PFSK-1 (cell line): ENCODE measurements at regions not wholly inside any gene's neighbourhood (a gene's known extent, or its start where the extent isn't known, plus 50 kb on each side); places are given as distances from the start of the nearest gene placed in this dataset.

Experiments
- FOXP2 ChIP-seq: optimal IDR thresholded peaks from 2 replicates; pipeline ENCODE3; 2011; ENCODE audit warnings: borderline replicate concordance, control low read depth, inconsistent platforms; ENCODE audit not compliant: insufficient read depth; ENCODE audit errors: extremely low read length, extremely low read depth
- POLR2AphosphoS5 ChIP-seq: IDR thresholded peaks from 2 replicates; pipeline ENCODE4 v1.6.1; 2012; ENCODE audit warnings: low read depth, mild to moderate bottlenecking, control low read depth, low read length, moderate library complexity
- REST ChIP-seq, 2 experiments: IDR thresholded peaks; 2 replicates each; pipeline versions ENCODE4 v1.6.1 to v1.8.0; 2011 to 2012; ENCODE audit warnings: low read depth in 2 of 2, low read length in 2 of 2, control low read depth in 1 of 2, inconsistent platforms in 1 of 2, mild to moderate bottlenecking in 1 of 2, moderate library complexity in 1 of 2; ENCODE audit not compliant: insufficient read depth in 1 of 2
- SIN3A ChIP-seq: IDR thresholded peaks from 2 replicates; pipeline ENCODE4 v1.6.1; 2012; ENCODE audit warnings: mild to moderate bottlenecking, low read length, moderate library complexity, borderline replicate concordance; ENCODE audit not compliant: insufficient read depth
- TAF1 ChIP-seq: IDR thresholded peaks from 2 replicates; pipeline ENCODE4 v1.6.1; 2012; ENCODE audit warnings: low read length, control low read depth, borderline replicate concordance; ENCODE audit not compliant: insufficient read depth

- TF ChIP-seq TAF1, result no peak
- TF ChIP-seq POLR2AphosphoS5, result no peak
- TF ChIP-seq FOXP2, result no peak
- no peak for TF ChIP-seq REST (IDR thresholded peaks at IDR 0.05; ENCODE audit: insufficient read depth in 1 of 2, low read depth in 2 of 2, low read length in 2 of 2)
- no peak for TF ChIP-seq SIN3A
Measured at GRCh38 chr12:20126601-20127000, 241.7 kb upstream of the PDE3A start.
